ENCODE measurements at regions not wholly inside any gene's neighbourhood (a gene's known extent, or its start where the extent isn't known, plus 50 kb on each side); places are given as distances from the start of the nearest gene placed in this dataset.

DNA sequence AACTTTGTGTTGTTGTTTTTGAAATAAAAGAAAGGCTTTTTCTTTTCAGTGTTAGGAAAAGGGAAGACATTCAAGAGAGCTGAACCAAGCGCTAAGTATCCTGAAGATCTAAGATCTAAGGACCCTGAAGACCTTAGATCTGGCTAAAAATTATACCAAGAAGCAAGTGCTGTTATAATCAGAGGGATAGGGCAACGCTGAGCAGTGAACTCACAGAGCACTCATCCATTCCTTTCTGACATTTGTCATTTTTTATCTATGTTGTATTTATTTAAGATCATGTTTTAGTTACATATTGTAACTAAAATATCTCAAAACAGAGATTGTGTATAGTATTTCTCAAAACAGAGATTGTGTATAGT is 60.5 kb upstream of the FAM216B start:
- TF ChIP-seq, protein P1, sequence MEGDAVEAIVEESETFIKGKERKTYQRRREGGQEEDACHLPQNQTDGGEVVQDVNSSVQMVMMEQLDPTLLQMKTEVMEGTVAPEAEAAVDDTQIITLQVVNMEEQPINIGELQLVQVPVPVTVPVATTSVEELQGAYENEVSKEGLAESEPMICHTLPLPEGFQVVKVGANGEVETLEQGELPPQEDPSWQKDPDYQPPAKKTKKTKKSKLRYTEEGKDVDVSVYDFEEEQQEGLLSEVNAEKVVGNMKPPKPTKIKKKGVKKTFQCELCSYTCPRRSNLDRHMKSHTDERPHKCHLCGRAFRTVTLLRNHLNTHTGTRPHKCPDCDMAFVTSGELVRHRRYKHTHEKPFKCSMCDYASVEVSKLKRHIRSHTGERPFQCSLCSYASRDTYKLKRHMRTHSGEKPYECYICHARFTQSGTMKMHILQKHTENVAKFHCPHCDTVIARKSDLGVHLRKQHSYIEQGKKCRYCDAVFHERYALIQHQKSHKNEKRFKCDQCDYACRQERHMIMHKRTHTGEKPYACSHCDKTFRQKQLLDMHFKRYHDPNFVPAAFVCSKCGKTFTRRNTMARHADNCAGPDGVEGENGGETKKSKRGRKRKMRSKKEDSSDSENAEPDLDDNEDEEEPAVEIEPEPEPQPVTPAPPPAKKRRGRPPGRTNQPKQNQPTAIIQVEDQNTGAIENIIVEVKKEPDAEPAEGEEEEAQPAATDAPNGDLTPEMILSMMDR (conservative IDR thresholded peaks at IDR 0.05), result no peak
- TF ChIP-seq ZFX (IDR thresholded peaks at IDR 0.05), result no peak
